Tibial nerve (tissue), 3 donors: ENCODE measurements at regions not wholly inside any gene's neighbourhood (a gene's known extent, or its start where the extent isn't known, plus 50 kb on each side); places are given as distances from the start of the nearest gene placed in this dataset.

Experiments
- CTCF ChIP-seq, 5 experiments: fragments of 200-600 bp in 3 of 5; fragments of 450-650 bp in 2 of 5; sonication (generic) in 3 of 5; IDR thresholded peaks; one replicate each; pipeline ENCODE4 v1.5.1; 2016 to 2019; ENCODE audit warnings: antibody characterized with exemption in 5 of 5, mild to moderate bottlenecking in 3 of 5, moderate library complexity in 2 of 5
- POLR2A ChIP-seq, 2 donors: fragments of 450-650 bp; IDR thresholded peaks; one replicate each; pipeline ENCODE4 v1.6.1; 2017; ENCODE audit warnings: antibody characterized with exemption in 2 of 2, mild to moderate bottlenecking in 2 of 2, moderate library complexity in 2 of 2

GRCh38 chr5:124477062-124477461, 269.4 kb downstream of the ZNF608 start:
- TF ChIP-seq CTCF (IDR thresholded peaks at IDR 0.05) (no peak), POLR2A (IDR thresholded peaks at IDR 0.05) (no peak)
